ENCODE measurements at regions not wholly inside any gene's neighbourhood (a gene's known extent, or its start where the extent isn't known, plus 50 kb on each side); places are given as distances from the start of the nearest gene placed in this dataset.
"Not testable (repeated sequence)": the region's sequence is repeated elsewhere in the genome, so short reads cannot be mapped to it uniquely, and the experiment has no call there.

GRCh38 chr11:116666673-116667249 is 106.0 kb downstream of the BUD13 start:
- DNase-seq = not testable (repeated sequence)

- no peak for DNase-seq
Observed at GRCh38 chr11:116665523-116665922, 107.3 kb downstream of the BUD13 start.

- no peak for DNase-seq
Observed at GRCh38 chr11:116661056-116661455, 111.7 kb downstream of the BUD13 start.

GRCh38 chr11:116660011-116660410 is 112.8 kb downstream of the BUD13 start:
- DNase-seq = no peak

DNA sequence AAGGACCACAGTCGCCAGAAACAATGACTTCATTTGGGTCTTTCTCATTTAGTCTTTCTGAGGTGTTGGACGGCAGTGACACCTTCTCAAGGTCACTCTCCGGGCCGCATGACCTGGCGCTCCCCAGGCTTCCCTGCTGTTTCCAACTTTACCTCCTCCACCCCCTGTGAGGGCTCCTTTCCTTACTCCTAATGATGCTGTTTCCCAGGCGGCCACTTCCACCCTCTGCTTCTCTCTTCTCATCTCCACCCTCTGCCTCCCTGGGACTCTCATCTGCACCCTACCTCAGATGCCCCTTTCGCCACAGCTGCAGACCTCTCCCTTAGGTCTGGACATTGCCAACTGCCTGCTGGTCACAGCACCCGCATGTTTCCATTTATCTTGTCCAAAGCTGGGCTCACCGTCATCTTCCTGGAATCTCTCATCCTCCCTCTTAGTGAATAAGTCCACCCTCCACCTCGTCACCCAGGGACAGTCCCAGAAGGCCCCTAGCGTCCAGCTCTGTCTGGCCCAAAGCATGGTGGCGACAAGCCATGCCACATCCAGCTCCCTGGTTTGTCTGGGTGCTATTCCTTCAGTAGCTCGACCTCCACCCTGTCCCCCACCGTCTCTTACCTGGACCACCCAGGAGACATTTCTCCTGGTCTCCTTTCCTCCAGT is 113.8 kb downstream of the BUD13 start:
- DNase-seq = no peak

GRCh38 chr11:116657842-116658825 is 114.7 kb downstream of the BUD13 start:
- DNase-seq = no peak

DNA sequence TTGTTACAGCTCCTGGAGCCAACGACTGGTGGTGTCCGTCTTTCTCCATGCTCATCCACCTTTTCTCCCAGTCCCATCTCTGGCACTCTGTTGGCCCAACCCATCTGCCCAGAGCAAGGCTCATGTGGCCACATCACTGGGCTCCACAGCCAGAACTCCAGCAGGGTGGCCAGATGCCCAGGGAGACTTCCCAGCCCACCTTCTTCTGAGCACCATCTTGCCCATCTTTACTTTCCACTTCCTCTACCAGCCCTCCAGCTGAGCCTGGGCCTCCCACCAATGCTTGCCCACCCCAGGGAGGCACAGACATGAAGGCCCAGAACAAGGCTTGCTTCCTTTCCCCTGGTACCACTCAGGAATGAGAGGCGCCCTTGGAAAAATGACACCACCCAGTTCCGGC is 116.8 kb downstream of the BUD13 start:
- no peak for DNase-seq

- no peak for DNase-seq
Observed at GRCh38 chr11:116654526-116654925, 118.3 kb downstream of the BUD13 start.

DNA sequence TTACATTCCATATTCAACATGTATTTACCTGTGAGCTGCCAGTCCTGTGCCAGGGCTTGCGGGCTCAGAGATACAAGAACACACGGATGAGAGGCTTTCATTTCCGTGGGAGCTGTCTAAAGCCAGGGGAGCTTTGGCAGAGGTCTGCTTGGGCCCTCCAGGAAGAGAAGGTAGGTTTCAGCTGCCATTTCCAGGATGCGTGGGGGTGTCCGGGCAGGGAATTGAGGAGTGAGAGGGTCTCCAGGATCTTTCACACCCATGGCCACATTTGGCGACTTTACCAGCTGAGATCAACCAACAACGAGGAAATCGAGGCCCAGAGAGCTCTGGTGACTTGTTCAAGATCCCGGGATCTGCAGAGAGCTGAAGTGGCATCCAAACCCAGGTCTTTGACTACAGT is 119.6 kb downstream of the BUD13 start:
- DNase-seq = no peak

- DNase-seq = no peak
Observed at GRCh38 chr11:116651737-116652237, 121.0 kb downstream of the BUD13 start.

- DNase-seq = no peak
Observed at GRCh38 chr11:116651098-116651736, 121.6 kb downstream of the BUD13 start.

- DNase-seq = no peak
Observed at GRCh38 chr11:116650052-116650451, 122.7 kb downstream of the BUD13 start.

DNA sequence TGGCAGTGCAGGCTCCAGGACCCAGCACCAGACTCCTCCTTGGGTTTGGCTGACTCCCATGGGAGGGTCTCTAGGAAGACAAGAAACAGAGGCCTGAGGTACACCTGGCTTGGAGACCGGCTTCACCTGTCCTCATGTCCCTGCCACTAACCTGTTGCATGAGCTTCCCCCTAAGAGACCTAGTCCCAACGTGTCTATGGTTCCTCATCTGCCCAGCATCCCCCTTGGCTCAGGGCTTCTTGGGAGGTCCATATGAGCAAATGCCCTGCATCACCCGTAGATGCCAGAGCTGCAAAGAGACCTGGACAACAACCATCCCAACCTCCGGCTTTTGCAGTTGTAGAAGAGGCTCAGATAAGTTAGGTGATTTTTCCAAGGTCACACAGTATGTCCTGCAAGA is 123.5 kb downstream of the BUD13 start:
- DNase-seq = no peak

- no peak for DNase-seq
Observed at GRCh38 chr11:116648247-116649174, 124.3 kb downstream of the BUD13 start.

- no peak for DNase-seq
Observed at GRCh38 chr11:116647305-116648080, 125.3 kb downstream of the BUD13 start.

GRCh38 chr11:116646191-116646590 is 126.6 kb downstream of the BUD13 start:
- no peak for DNase-seq

GRCh38 chr11:116644941-116645305 is 127.9 kb downstream of the BUD13 start:
- no peak for DNase-seq

DNA sequence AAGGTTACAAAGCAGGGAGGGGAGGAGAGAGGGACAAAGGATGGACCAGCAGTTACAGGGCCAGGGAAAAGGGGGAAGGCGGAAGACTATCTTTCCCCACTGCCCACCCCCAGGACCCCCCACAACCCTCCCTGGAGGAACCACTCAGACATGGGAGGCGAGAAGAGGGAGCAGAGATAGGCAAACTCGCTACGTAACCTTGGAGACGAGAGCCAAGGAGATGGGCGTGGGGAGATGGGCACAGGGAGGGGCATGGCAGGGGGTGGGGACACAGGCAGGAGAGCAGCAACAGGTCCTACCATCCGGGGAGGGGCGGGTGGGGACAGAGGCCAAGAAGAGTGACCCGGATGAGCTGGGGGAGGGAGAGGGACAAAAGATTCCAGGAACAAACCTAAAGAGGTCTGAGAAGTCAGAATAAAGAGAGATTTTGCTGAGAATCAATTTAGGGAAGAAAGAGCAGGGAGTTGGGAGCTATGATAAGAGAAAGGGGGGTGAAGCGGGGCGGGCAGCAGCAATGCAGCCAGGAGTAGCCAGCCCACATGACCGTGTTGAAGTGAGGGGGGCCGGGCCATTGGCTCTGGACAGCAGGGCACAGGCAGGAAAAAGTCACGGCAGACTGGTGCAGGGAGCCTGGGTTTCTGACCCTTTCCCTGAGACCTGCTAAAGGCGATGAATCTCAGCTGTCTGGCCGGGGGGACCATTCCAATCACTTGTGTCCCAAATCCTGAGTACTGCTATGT is 128.4 kb downstream of the BUD13 start:
- DNase-seq = no peak

GRCh38 chr11:116643521-116643920 is 129.3 kb downstream of the BUD13 start:
- DNase-seq = no peak

DNA sequence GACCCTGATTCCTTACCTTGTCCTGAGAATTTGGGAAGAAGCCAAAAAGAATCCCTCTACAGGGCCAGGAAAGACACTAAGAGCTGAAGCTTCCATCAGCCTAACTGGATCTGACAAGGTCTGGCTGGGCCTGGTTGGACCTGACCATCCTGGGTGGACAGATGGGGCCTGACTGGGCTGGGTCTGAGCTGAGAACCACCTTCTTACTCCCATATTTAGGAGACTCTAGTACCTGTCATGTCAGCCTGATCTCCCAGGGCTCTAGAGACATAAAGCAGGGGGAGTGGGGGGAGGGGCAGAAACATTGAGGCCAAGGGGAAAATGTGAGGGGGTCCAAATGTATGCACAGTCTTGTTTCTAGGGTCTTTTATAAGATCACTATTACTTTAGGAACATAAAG is 129.9 kb downstream of the BUD13 start:
- DNase-seq = no peak

Data from stimulated activated CD4-positive, alpha-beta T cell treated with anti-CD3 and anti-CD28 coated beads, Interleukin-15, amount 100 ng/mL, for 24 hours (primary cell).